Esophagus squamous epithelium (tissue), 4 donors: ENCODE measurements at regions not wholly inside any gene's neighbourhood (a gene's known extent, or its start where the extent isn't known, plus 50 kb on each side); places are given as distances from the start of the nearest gene placed in this dataset.

ENCODE experiments used
- POLR2A ChIP-seq, 4 donors: fragments of 450-650 bp; IDR thresholded peaks; one replicate each; pipeline ENCODE4 v1.6.1; 2017; ENCODE audit warnings: antibody characterized with exemption in 4 of 4, mild to moderate bottlenecking in 4 of 4, moderate library complexity in 3 of 4
- TF ChIP-seq, protein P1 (sequence below), 6 experiments: fragments of 450-650 bp in 4 of 6; fragments of 200-600 bp in 2 of 6; sonication (generic) in 2 of 6; IDR thresholded peaks; one replicate each; pipeline ENCODE4 v1.5.1; 2016 to 2019; ENCODE audit warnings: antibody characterized with exemption in 6 of 6, mild to moderate bottlenecking in 4 of 6, moderate library complexity in 4 of 6

DNA sequence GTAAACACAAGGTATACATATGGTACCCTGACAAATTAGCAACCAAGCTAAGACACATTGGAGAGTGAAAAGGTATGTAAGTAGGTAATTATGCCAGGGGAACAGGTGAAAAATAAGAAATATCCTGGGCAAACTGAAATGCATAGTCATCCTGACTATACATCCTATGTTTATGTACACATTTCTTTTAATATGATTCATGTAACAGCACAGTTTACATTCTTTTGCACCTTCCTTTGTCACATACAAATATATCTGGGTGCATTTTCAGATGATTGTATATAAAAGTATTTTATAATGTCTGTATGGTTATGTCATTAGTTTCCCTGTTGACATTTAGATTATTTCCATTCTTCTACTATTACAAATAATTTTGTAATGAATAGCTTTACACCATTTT lies 1146.9 kb downstream of the EFNA5 start:
- TF ChIP-seq, protein P1, sequence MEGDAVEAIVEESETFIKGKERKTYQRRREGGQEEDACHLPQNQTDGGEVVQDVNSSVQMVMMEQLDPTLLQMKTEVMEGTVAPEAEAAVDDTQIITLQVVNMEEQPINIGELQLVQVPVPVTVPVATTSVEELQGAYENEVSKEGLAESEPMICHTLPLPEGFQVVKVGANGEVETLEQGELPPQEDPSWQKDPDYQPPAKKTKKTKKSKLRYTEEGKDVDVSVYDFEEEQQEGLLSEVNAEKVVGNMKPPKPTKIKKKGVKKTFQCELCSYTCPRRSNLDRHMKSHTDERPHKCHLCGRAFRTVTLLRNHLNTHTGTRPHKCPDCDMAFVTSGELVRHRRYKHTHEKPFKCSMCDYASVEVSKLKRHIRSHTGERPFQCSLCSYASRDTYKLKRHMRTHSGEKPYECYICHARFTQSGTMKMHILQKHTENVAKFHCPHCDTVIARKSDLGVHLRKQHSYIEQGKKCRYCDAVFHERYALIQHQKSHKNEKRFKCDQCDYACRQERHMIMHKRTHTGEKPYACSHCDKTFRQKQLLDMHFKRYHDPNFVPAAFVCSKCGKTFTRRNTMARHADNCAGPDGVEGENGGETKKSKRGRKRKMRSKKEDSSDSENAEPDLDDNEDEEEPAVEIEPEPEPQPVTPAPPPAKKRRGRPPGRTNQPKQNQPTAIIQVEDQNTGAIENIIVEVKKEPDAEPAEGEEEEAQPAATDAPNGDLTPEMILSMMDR (IDR thresholded peaks at IDR 0.05) = no peak
- TF ChIP-seq POLR2A (IDR thresholded peaks at IDR 0.05) = no peak
